DND-41 (cell line): ENCODE measurements at regions not wholly inside any gene's neighbourhood (a gene's known extent, or its start where the extent isn't known, plus 50 kb on each side); places are given as distances from the start of the nearest gene placed in this dataset.

Source experiments
- ATAC-seq: fragments of 200-7000 bp; cut with Tn5 transposase; 3 replicates; pipeline ENCODE4 v1.9.1; 2021; ENCODE audit warnings: low read depth; ENCODE audit not compliant: insufficient read depth
- DNase-seq: peaks from one replicate; pipeline ENCODE4 v3.0.0-alpha.2; 2020
- H2AFZ ChIP-seq: 2 replicates; pipeline ENCODE4 v1.6.0; 2012; ENCODE audit warnings: low read depth, low read length
- H3K27ac ChIP-seq: 2 replicates; pipeline ENCODE4 v1.5.1; 2012; ENCODE audit warnings: low read length, inconsistent platforms
- H3K27me3 ChIP-seq: fragments of 200-600 bp; sonication (generic); 2 replicates; pipeline ENCODE4 v1.6.0; 2012; ENCODE audit warnings: low read length, mild to moderate bottlenecking, inconsistent platforms; ENCODE audit not compliant: insufficient read depth, poor library complexity
- H3K36me3 ChIP-seq: 2 replicates; pipeline ENCODE4 v1.5.1; 2012; ENCODE audit warnings: low read length, inconsistent platforms; ENCODE audit not compliant: insufficient read depth
- H3K4me1 ChIP-seq: 2 replicates; pipeline ENCODE4 v1.5.1; 2012; ENCODE audit warnings: mild to moderate bottlenecking, low read length; ENCODE audit not compliant: insufficient read depth
- H3K4me2 ChIP-seq: 2 replicates; pipeline ENCODE4 v1.6.0; 2012; ENCODE audit warnings: mild to moderate bottlenecking, moderate library complexity, low read length, inconsistent platforms; ENCODE audit not compliant: insufficient read depth
- H3K4me3 ChIP-seq, 2 experiments: fragments of 200-600 bp in 1 of 2; shearing (Covaris generic) in 1 of 2; 2 replicates each; pipeline ENCODE4 v1.5.1; 2012 to 2016; ENCODE audit warnings: inconsistent platforms in 2 of 2, low read length in 2 of 2, mild to moderate bottlenecking in 2 of 2, low read depth in 1 of 2, moderate library complexity in 1 of 2
- H3K79me2 ChIP-seq: 2 replicates; pipeline ENCODE4 v1.6.0; 2012; ENCODE audit warnings: low read length, inconsistent platforms; ENCODE audit not compliant: insufficient read depth
- H3K9ac ChIP-seq: 2 replicates; pipeline ENCODE4 v1.6.0; 2012; ENCODE audit warnings: low read depth, mild to moderate bottlenecking, inconsistent platforms, low read length, moderate library complexity
- H3K9me3 ChIP-seq: 2 replicates; pipeline ENCODE4 v1.5.1; 2012; ENCODE audit warnings: low read length, moderate library complexity, mild to moderate bottlenecking, inconsistent platforms; ENCODE audit not compliant: insufficient read depth, severe bottlenecking
- H4K20me1 ChIP-seq: 2 replicates; pipeline ENCODE4 v1.6.0; 2012; ENCODE audit warnings: low read length; ENCODE audit not compliant: insufficient read depth
- EZH2 ChIP-seq: IDR thresholded peaks from 3 replicates; pipeline ENCODE4 v1.6.1; 2012; ENCODE audit warnings: borderline replicate concordance, low read depth, mild to moderate bottlenecking, moderate library complexity, low read length, inconsistent platforms; ENCODE audit not compliant: severe bottlenecking
- TF ChIP-seq, protein P1 (sequence below): IDR thresholded peaks from 2 replicates; pipeline ENCODE4 v1.5.1; 2012; ENCODE audit warnings: borderline replicate concordance, low read length, moderate library complexity, mild to moderate bottlenecking; ENCODE audit not compliant: poor library complexity, severe bottlenecking; ENCODE audit errors: extremely low read depth

- no peak for ATAC-seq
- Histone ChIP-seq H3K79me2 (no peaks in the 10 kb centered on the region), H3K27me3 (no peaks in the 10 kb centered on the region), H4K20me1 (no peaks in the 10 kb centered on the region), H3K4me1 (no peaks in the 10 kb centered on the region), H3K36me3 (no peaks in the 10 kb centered on the region), H3K4me3 (no peak overlapping the region), H3K9ac (no peak overlapping the region), H3K9me3 (no peaks in the 10 kb centered on the region), H3K4me2 (no peak overlapping the region), H3K27ac (no peak overlapping the region), H2AFZ (no peak overlapping the region)
- no peak for DNase-seq
- TF ChIP-seq EZH2, result no peak
- TF ChIP-seq, protein P1, sequence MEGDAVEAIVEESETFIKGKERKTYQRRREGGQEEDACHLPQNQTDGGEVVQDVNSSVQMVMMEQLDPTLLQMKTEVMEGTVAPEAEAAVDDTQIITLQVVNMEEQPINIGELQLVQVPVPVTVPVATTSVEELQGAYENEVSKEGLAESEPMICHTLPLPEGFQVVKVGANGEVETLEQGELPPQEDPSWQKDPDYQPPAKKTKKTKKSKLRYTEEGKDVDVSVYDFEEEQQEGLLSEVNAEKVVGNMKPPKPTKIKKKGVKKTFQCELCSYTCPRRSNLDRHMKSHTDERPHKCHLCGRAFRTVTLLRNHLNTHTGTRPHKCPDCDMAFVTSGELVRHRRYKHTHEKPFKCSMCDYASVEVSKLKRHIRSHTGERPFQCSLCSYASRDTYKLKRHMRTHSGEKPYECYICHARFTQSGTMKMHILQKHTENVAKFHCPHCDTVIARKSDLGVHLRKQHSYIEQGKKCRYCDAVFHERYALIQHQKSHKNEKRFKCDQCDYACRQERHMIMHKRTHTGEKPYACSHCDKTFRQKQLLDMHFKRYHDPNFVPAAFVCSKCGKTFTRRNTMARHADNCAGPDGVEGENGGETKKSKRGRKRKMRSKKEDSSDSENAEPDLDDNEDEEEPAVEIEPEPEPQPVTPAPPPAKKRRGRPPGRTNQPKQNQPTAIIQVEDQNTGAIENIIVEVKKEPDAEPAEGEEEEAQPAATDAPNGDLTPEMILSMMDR, result no peak
Observed at GRCh38 chr13:61833228-61833627, 417.6 kb upstream of the PCDH20 start.

GRCh38 chr13:61831026-61831425 lies 415.4 kb upstream of the PCDH20 start:
- TF ChIP-seq EZH2, result no peak
- TF ChIP-seq, protein P1, result no peak
- H2AFZ ChIP-seq, result no peak overlapping the region
- H3K9me3 ChIP-seq, result no peaks in the 10 kb centered on the region
- H3K79me2 ChIP-seq, result no peaks in the 10 kb centered on the region
- H3K4me3 ChIP-seq, result no peak overlapping the region
- DNase-seq (no peak), ATAC-seq (no peak)
- H3K4me2 ChIP-seq, result no peak overlapping the region
- no peaks in the 10 kb centered on the region for H3K36me3 ChIP-seq
- no peaks in the 10 kb centered on the region for H3K4me1 ChIP-seq
- H3K27me3 ChIP-seq, result no peaks in the 10 kb centered on the region
- no peak overlapping the region for H3K27ac ChIP-seq
- no peak overlapping the region for H3K9ac ChIP-seq
- H4K20me1 ChIP-seq, result no peaks in the 10 kb centered on the region

GRCh38 chr13:61830475-61830874 lies 414.8 kb upstream of the PCDH20 start:
- Histone ChIP-seq H3K9me3 (no peaks in the 10 kb centered on the region), H3K27ac (no peak overlapping the region), H4K20me1 (no peaks in the 10 kb centered on the region), H2AFZ (no peak overlapping the region), H3K4me2 (no peak overlapping the region), H3K27me3 (no peaks in the 10 kb centered on the region), H3K9ac (no peak overlapping the region), H3K4me1 (no peaks in the 10 kb centered on the region), H3K4me3 (no peak overlapping the region), H3K36me3 (no peaks in the 10 kb centered on the region), H3K79me2 (no peaks in the 10 kb centered on the region)
- DNase-seq (no peak), ATAC-seq (no peak)
- TF ChIP-seq, protein P1, result no peak
- TF ChIP-seq EZH2, result no peak

DNA sequence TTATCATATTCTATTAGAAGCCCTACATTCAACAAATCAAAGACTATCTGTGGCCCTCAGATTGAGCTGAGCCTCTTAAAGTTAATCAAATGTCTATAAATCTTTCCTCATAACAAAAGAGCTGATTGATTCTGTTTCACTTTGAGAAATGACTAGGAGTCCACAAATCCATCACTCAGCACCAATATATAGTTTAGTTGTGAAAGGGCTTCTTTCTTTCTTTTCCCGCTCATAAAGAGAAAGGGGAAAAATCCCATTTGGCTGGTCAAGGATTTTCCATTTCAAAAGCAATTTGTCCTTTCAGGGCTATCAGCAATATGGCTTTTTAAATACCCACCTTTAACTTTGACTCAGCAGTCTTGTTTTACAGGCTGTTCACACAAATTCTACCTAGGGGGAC lies 408.5 kb upstream of the PCDH20 start:
- TF ChIP-seq EZH2, result no peak
- TF ChIP-seq, protein P1, result no peak
- ATAC-seq (no peak), DNase-seq (no peak)
- H3K27me3 ChIP-seq, result no peaks in the 10 kb centered on the region
- no peaks in the 10 kb centered on the region for H4K20me1 ChIP-seq
- no peak overlapping the region for H2AFZ ChIP-seq
- no peak overlapping the region for H3K4me2 ChIP-seq
- no peak overlapping the region for H3K27ac ChIP-seq
- H3K79me2 ChIP-seq, result no peaks in the 10 kb centered on the region
- H3K36me3 ChIP-seq, result no peaks in the 10 kb centered on the region
- no peak overlapping the region for H3K4me3 ChIP-seq
- no peaks in the 10 kb centered on the region for H3K9me3 ChIP-seq
- H3K9ac ChIP-seq, result no peak overlapping the region
- H3K4me1 ChIP-seq, result no peaks in the 10 kb centered on the region
